ENCODE measurements at regions not wholly inside any gene's neighbourhood (a gene's known extent, or its start where the extent isn't known, plus 50 kb on each side); places are given as distances from the start of the nearest gene placed in this dataset.

GRCh38 chr4:125072269-125072668 is 242.5 kb upstream of the FAT4 start:
- H3K27ac ChIP-seq, result no peak overlapping the region
- H3K4me3 ChIP-seq, result no peak overlapping the region
- no peak for DNase-seq (ENCODE audit: low spot score)
- no peak for TF ChIP-seq CTCF (IDR thresholded peaks at IDR 0.05)

- DNase-seq (ENCODE audit: low spot score), result no peak
- TF ChIP-seq CTCF (IDR thresholded peaks at IDR 0.05), result no peak
- Histone ChIP-seq H3K27ac (no peak overlapping the region), H3K4me3 (no peak overlapping the region)
Measured at GRCh38 chr4:125070861-125071260, 243.9 kb upstream of the FAT4 start.

GRCh38 chr4:125062115-125063050 is 252.4 kb upstream of the FAT4 start:
- no peak for TF ChIP-seq CTCF (IDR thresholded peaks at IDR 0.05)
- DNase-seq (ENCODE audit: low spot score), result no peak
- H3K27ac ChIP-seq, result no peak overlapping the region
- H3K4me3 ChIP-seq, result no peak overlapping the region

GRCh38 chr4:125060376-125060775 is 254.4 kb upstream of the FAT4 start:
- H3K27ac ChIP-seq, result no peak overlapping the region
- no peak overlapping the region for H3K4me3 ChIP-seq
- TF ChIP-seq CTCF (IDR thresholded peaks at IDR 0.05), result no peak
- DNase-seq (ENCODE audit: low spot score), result no peak

- no peak for DNase-seq (ENCODE audit: low spot score)
- TF ChIP-seq CTCF (IDR thresholded peaks at IDR 0.05), result no peak
- H3K4me3 ChIP-seq, result no peak overlapping the region
- H3K27ac ChIP-seq, result no peak overlapping the region
Measured at GRCh38 chr4:125049711-125050110, 265.0 kb upstream of the FAT4 start.

- DNase-seq (ENCODE audit: low spot score), result no peak
- no peak for TF ChIP-seq CTCF (IDR thresholded peaks at IDR 0.05)
- Histone ChIP-seq H3K27ac (no peak overlapping the region), H3K4me3 (no peak overlapping the region)
Measured at GRCh38 chr4:125045311-125045710, 269.4 kb upstream of the FAT4 start.

GRCh38 chr4:125044886-125045285 is 269.9 kb upstream of the FAT4 start:
- TF ChIP-seq CTCF (IDR thresholded peaks at IDR 0.05), result no peak
- Histone ChIP-seq H3K4me3 (no peak overlapping the region), H3K27ac (no peak overlapping the region)
- no peak for DNase-seq (ENCODE audit: low spot score)
